T-helper 2 cell treated with Interferon-gamma antibody and Interleukin-4, amounts not matched to agents 5 μg/mL and 100 μg/mL, for 36 hours (primary cell): ENCODE measurements at regions not wholly inside any gene's neighbourhood (a gene's known extent, or its start where the extent isn't known, plus 50 kb on each side); places are given as distances from the start of the nearest gene placed in this dataset.

Experiments
- DNase-seq: peaks from one replicate; pipeline ENCODE4 v3.0.0; 2021; ENCODE audit warnings: low spot score
- H3K27ac Mint-ChIP-seq: one replicate; pipeline ENCODE4 v1.8.0; 2021; ENCODE audit warnings: mild to moderate bottlenecking, mixed read lengths
- H3K27me3 Mint-ChIP-seq: one replicate; pipeline ENCODE4 v1.8.0; 2021; ENCODE audit warnings: low read depth, mixed read lengths
- H3K36me3 Mint-ChIP-seq: one replicate; pipeline ENCODE4 v1.8.0; 2021; ENCODE audit warnings: low read depth, mixed read lengths
- H3K4me1 Mint-ChIP-seq: one replicate; pipeline ENCODE4 v1.8.0; 2021; ENCODE audit warnings: low read depth, mixed read lengths
- H3K4me3 Mint-ChIP-seq: one replicate; pipeline ENCODE4 v1.8.0; 2022; ENCODE audit warnings: mild to moderate bottlenecking, moderate library complexity, mixed read lengths
- H3K9me3 Mint-ChIP-seq: one replicate; pipeline ENCODE4 v1.8.0; 2021; ENCODE audit warnings: mixed read lengths

- Mint-ChIP-seq H3K36me3 (no peaks in the 10 kb centered on the region), H3K27me3 (peaks cover 26% of the 10 kb centered on the region), H3K9me3 (no peaks in the 10 kb centered on the region), H3K27ac (no peak overlapping the region), H3K4me3 (no peak overlapping the region), H3K4me1 (peaks cover 8% of the 10 kb centered on the region)
- DNase-seq, result no peak
Observed at GRCh38 chr13:109836629-109837607, 50.5 kb upstream of the IRS2 start.
